ENCODE measurements at regions not wholly inside any gene's neighbourhood (a gene's known extent, or its start where the extent isn't known, plus 50 kb on each side); places are given as distances from the start of the nearest gene placed in this dataset.
"Not testable (repeated sequence)": the region's sequence is repeated elsewhere in the genome, so short reads cannot be mapped to it uniquely, and the experiment has no call there.

DNA sequence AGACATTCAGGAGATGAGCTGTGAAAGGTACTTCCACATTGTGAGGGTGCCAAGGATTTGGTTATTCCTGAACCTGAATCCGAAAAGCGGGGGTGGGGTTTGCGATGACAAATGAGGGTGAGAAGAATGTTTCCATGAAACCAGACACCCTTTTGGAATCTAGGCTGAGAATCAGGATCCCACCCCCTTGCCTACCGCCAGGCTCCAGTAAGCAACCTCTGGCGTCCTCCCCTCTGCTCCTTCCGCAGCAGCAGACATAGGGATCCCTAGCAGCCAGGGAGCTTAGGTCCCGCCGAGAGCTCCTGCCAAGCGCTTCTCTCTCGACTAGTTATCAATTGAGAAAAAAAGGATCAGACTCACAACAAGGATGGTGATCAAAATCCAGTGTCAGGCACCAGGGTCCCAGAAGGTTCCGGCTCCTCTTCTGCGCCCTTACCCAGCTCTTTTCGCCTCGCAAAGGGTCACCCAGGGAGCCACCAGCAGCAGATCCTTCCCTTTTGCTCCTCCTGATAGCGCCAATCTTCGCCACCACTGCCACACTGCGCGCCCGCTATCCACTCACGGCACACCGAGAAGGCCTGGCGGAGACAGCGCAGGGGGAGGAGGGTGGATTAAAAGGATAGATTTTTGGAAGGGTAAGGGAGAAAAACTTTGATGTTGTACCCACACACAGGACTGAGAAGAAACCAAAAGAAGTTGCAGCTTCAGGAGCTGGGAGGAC lies 859.5 kb downstream of the KCNJ18 start:
- not testable (repeated sequence) for TF ChIP-seq CEBPB (IDR thresholded peaks at IDR 0.05); KDM1A (IDR thresholded peaks at IDR 0.05; ENCODE audit: low read depth); RFX5 (IDR thresholded peaks at IDR 0.05); ZFP36 (IDR thresholded peaks at IDR 0.05; ENCODE audit: borderline replicate concordance, partially characterized antibody); ZSCAN20 (CRISPR knock-in tag; IDR thresholded peaks at IDR 0.05); MAFK (IDR thresholded peaks at IDR 0.05; ENCODE audit: partially characterized antibody); POLR2A (IDR thresholded peaks at IDR 0.05; ENCODE audit: low read length); CBX2 (IDR thresholded peaks at IDR 0.05; ENCODE audit: borderline replicate concordance, low read depth); USF2 (IDR thresholded peaks at IDR 0.05); CHD4 (IDR thresholded peaks at IDR 0.05; ENCODE audit: borderline replicate concordance)
- TF ChIP-seq, protein P1, sequence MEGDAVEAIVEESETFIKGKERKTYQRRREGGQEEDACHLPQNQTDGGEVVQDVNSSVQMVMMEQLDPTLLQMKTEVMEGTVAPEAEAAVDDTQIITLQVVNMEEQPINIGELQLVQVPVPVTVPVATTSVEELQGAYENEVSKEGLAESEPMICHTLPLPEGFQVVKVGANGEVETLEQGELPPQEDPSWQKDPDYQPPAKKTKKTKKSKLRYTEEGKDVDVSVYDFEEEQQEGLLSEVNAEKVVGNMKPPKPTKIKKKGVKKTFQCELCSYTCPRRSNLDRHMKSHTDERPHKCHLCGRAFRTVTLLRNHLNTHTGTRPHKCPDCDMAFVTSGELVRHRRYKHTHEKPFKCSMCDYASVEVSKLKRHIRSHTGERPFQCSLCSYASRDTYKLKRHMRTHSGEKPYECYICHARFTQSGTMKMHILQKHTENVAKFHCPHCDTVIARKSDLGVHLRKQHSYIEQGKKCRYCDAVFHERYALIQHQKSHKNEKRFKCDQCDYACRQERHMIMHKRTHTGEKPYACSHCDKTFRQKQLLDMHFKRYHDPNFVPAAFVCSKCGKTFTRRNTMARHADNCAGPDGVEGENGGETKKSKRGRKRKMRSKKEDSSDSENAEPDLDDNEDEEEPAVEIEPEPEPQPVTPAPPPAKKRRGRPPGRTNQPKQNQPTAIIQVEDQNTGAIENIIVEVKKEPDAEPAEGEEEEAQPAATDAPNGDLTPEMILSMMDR (IDR thresholded peaks at IDR 0.05) = not testable (repeated sequence)
- TF ChIP-seq, protein P2, sequence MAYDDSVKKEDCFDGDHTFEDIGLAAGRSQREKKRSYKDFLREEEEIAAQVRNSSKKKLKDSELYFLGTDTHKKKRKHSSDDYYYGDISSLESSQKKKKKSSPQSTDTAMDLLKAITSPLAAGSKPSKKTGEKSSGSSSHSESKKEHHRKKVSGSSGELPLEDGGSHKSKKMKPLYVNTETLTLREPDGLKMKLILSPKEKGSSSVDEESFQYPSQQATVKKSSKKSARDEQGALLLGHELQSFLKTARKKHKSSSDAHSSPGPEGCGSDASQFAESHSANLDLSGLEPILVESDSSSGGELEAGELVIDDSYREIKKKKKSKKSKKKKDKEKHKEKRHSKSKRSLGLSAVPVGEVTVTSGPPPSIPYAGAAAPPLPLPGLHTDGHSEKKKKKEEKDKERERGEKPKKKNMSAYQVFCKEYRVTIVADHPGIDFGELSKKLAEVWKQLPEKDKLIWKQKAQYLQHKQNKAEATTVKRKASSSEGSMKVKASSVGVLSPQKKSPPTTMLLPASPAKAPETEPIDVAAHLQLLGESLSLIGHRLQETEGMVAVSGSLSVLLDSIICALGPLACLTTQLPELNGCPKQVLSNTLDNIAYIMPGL (CRISPR knock-in tag; IDR thresholded peaks at IDR 0.05; ENCODE audit: borderline replicate concordance) = not testable (repeated sequence)
